ENCODE measurements at regions not wholly inside any gene's neighbourhood (a gene's known extent, or its start where the extent isn't known, plus 50 kb on each side); places are given as distances from the start of the nearest gene placed in this dataset.
A peak's percentile ranks its signal among the peaks of the same experiment; 100 is the strongest.
"Not testable (repeated sequence)": the region's sequence is repeated elsewhere in the genome, so short reads cannot be mapped to it uniquely, and the experiment has no call there.

DNA sequence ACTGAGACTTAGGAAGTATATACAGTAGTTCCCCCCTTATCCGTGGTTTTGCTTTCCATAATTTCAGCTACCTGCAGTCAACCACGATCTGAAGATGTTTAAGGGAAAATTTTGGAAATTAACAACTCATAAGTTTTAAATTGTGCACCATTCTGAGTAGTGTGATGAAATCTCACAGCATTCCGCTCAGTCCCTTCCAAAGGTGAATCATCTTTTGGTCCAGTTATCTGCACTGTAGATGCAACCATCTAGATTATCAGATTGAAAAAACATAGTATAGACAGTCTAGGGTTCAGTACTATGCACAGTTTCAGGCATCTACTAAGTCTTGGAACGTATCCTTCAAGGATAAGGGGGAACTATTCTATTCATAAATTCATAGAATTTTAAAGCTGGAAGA lies 109.0 kb downstream of the ANXA3 start:
- ATAC-seq (no peak), DNase-seq (no peak)
- intact Hi-C loops (cut with DNase I) = no loop called here

DNA sequence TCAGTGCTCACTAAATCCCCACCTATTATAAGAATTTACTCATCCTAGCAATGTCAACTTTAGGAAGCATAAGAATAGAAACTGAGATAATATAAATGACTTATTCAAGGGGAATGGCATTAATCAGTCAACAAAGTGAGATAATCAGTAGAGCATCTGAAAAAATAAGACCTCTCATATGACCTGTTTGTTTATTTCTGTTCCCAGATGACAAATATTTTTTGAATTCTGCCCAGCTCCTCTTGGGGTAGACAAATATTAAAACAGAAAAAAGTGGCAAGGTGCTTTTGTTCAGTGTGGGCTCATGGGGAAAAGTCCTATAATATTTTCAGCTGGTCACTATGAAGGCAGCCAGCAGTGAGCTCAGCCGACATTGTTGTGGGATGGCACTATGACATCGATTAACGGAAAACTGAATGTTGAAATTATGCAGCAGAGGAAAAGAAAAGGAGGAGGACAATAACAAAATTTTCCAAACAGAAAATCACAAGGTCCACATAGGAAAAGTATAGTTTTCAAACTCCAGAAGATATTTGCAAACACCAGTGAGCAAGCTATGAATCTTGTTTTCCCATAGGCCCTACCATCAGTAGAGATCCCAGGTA lies 109.6 kb downstream of the ANXA3 start:
- ATAC-seq (no peak), DNase-seq (no peak)
- intact Hi-C loops (cut with DNase I) = no loop called here

DNA sequence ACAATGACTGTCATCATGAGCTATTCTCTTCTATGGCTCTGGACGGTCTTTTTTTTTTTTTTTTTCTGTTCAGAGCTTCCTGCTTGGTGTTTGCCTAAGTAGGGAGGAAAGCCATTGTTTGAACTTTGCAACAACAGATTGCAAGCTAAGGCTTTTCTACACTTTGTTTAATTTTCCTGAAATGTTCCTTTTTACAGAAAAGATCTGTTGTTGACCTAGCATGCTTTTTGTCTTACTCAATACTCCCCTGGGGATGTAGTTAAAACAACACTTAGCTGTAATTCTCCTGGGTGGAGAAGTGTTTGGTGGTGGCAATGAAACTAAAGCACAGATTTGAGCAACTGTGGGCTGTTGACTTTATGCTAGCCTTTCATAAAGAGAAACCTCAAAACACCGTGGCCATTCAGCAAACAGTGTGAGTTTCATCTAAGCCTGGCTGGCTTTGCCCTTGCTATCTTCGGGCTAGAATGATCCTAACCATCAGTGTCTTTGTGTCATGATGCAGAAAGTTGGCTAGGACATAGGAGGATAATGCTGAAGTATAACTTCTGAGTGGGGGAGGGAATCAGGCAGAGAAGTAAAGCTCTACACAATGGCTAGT lies 110.5 kb downstream of the ANXA3 start:
- ATAC-seq (peak; percentile 57 to 58), DNase-seq (no peak)
- intact Hi-C loops (cut with DNase I) = no loop called here

DNA sequence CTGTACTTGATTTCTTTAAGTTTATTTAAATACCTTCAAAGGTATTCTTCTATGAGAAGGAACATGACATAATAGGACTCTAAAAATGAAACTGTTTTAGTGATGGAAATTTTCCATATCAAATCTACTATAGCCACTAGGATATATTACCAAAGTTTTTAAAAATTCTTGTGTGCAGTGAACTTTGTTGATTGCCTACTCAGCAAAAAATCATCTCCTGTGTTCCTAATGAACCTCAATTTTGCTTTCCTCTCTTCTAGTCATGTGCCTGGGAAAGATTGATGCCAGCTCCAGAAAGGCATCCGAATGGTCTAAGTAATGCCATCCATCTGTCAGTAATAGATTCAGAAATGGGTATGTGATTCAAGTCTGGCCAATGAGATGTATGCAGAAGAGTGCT lies 111.1 kb downstream of the ANXA3 start:
- ATAC-seq = no peak
- intact Hi-C loops (cut with DNase I) = no loop called here
- no peak for DNase-seq

DNA sequence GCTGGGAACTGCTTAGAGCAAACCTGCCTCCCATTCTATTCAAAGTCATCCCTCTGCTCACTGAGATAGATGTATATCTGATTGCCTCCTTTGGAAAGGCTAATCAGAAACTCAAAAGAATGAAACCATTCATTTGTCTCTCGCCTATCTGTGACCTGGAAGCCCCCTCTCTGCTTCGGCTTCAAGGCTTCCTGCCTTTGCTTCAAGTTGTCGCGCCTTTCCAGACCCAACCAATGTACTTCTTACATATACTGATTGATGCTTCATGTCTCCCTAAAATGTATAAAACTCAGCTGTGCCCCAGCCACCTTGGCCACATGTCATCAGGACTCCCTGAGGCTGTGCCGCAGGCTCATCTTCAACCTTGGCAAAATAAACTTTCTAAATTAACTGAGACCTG lies 111.9 kb upstream of the BMP2K start:
- intact Hi-C loops (cut with DNase I); ATAC-seq; DNase-seq: not testable (repeated sequence)

DNA sequence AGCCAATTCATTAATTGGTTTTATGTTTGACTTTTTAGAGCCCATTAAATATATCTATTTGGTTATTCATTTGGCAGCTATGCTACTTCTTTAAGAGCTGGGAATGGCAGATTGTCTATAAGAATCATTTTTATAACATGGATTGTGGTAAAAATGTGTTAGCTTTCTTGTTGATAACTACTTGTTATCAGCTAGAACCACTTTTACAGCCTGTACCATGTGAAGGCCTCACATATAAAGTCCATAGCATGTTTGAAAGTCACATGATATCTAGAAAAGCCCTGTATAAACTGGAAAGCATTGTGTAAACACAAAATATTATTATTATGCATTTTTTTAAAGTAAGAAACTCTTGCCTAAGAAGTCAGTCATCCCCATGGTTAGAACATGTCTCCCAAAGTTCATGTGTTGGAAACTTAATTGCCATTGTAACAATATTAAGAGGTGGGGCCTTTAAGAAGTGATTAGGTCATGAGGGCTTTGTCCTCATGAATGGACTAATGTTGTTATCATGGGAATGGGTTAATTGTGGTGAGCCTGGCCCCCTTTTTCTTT lies 110.9 kb upstream of the BMP2K start:
- ATAC-seq (no peak), DNase-seq (no peak)
- intact Hi-C loops (cut with DNase I) = no loop called here

DNA sequence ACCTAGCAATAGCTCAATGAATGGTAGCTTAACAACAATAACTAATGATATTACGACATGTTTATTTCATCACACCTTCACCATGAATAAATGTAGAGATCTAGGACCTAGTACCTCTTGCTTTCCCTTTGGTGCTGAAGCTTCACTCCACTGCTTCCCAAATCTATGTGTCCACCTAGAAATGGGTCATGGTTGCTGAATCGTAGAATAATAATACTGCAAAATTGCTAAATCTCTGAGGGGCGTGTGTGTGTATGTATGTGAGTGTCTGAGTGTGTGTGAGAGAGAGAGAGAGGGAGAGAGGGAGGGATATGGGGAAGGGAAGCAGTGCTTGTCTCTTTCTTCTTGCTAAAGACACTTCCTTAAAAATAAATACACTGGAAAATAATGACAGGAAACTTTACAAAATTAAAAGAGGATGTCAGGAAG lies 109.3 kb upstream of the BMP2K start:
- DNase-seq (no peak), ATAC-seq (peak in 1 of 2 donors; percentile 66)
- intact Hi-C loops (cut with DNase I) = no loop called here

DNA sequence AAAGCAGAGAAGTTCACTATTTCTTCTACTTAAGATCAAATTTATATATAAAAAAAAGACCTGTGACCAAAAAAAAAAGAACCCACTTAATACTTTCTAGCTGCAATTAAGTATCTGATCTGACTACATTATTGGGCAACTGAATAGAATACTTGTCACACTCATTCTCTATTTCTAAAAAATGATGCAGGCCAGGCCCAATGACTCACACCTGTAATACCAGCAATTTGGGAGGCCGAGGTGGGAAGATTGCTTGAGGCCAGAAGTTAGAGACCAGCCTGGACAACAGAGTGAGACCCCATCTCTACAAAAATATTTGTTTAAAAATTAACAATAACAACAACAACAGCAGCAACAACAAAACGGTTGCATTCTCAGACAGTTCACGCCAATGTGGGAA lies 108.8 kb upstream of the BMP2K start:
- peak in 1 of 2 donors; percentile 21 for ATAC-seq
- intact Hi-C loops (cut with DNase I) = no loop called here
- no peak for DNase-seq

DNA sequence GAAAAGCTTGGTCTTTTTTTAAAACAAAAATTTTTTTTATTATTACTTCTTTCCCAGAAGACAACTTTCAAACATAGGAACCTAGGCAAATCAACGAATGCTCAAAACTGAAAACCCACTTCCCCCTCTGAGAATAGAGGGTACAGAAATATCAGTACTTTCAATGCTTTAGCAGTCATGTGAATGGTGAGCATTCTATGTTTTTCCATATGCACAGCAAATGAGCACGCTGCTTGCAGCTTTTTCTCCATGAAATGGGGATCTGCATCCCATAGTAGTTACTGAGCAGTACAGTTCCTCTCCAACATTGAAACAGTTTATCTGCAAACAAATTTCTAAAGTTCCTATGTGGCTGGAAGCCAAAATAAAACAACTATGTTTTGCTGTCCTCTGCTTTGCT lies 108.4 kb upstream of the BMP2K start:
- ATAC-seq (peak in 1 of 2 donors; percentile 29), DNase-seq (no peak)
- intact Hi-C loops (cut with DNase I) = no loop called here

DNA sequence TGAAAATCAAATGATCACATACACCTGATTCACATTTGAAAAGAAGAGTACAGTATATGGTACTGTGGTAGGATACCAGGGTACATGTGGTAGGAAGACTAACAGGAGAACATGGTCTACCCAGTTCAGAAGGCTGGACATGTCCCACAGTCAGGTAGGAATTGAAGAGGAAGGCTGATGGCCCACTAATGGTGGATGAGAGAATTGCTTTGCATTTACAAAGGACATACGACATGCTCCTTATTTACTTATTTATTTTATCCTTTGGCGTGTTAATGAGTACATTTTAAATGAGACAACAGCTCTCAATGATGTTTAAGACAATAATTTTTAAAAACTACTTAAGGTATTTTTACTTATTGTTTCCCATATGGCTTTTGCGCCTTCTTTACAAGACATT lies 106.7 kb upstream of the BMP2K start:
- intact Hi-C loops (cut with DNase I) = no loop called here
- ATAC-seq = no peak

DNA sequence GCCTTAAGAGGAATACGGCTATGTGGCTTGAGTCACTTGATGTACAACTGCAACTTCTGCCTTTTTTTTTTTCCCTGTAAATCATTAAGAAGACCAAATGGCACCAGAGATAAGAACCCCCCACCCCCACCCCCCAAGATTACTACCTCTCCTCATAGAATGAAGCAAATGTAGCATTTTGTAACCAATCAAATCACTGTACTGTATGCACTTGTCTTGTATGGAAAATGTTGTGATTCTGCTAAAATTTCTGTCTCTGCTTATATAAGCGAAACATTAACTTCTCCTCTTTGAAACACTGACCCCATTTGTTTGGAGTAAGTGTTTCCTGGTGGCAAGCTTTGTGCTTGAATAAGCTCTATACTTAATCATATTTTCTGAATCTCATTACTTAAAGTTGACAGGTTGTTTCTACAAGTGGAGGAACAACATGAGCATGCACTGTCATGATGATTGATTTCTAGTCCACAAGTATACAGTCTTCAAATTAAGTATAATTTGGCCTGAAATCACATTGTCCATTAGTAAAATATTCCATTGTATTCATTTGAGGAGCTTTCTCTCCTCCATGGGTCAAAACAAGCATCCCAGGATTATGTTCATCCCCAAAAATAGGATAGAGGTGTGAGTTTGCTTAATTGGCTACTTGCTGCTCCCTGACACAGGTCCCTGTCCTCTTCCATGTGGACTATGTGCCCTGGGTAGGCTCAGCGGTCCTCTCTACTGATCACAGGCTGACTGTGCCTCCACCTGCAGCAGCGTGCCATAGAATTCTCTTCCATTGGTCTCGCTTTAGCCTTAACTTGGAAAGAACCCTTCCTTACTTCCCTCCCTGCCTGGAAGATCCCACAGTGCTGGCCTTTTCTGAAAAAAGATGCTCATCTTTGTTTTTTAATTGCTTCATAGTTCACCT lies 104.0 kb upstream of the BMP2K start:
- DNase-seq (no peak), ATAC-seq (no peak)
- intact Hi-C loops (cut with DNase I) = no loop called here

More for the DNA sequence above, 106.7 kb upstream of the BMP2K start:
- no peak for DNase-seq

DNA sequence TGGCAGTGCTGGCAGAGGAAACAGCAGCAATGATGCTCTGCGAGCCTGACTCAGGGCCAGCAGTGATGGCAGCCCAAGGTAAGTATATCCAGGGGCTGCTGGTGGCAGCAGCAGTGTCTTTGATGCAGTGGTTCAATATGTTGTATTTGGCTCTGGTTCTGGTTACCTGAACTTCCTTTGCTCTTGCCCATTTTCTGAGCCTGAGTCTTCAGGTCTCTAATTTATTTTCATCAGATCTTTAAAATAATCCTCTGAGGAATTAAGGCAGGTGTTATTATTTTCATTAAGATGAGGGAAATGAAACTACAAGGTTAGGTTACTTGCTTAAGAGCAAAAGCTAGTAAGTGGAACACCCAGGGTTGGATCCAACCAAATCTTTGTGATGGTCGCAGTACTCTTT lies 102.8 kb upstream of the BMP2K start:
- intact Hi-C loops (cut with DNase I) = no loop called here
- DNase-seq (no peak), ATAC-seq (no peak)

DNA sequence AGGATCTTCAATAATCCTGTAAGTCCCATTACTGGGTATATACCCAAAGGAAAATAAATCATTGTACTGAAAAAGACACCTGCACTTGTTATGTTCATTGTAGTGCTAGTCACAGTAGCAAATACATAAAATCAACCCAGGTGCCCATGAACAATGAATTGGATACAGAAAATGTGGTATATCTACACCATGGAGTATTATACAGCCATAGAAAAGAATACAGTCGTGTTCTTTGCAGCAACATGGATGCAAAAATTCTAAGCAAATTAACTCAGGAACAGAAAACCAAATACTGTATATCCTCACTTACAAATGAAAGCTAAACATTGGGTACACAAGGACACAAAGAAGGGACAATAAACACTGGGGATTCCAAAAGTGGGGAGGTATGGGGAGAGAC lies 100.8 kb upstream of the BMP2K start:
- no peak for ATAC-seq
- intact Hi-C loops (cut with DNase I) = no loop called here
- no peak for DNase-seq

DNA sequence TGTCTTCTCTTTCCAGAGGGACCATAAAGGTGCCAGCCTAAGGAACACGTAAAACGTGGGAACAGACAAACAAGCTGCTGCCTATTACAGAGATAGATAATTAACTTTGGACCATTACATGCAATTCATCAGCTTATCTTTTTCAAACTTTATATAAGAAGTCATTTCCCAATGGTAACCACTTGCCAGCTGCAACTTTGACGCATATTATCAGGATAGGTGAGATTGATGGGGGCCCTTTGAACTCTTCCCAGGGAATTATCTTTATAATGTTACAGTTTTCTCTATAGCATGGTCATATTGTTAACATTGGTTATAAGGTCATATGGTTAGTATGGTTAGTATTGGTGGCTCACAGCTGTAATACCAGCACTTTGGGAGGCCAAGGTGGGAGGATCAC lies 94.1 kb upstream of the BMP2K start:
- intact Hi-C loops (cut with DNase I) = no loop called here
- ATAC-seq (no peak), DNase-seq (no peak)

DNA sequence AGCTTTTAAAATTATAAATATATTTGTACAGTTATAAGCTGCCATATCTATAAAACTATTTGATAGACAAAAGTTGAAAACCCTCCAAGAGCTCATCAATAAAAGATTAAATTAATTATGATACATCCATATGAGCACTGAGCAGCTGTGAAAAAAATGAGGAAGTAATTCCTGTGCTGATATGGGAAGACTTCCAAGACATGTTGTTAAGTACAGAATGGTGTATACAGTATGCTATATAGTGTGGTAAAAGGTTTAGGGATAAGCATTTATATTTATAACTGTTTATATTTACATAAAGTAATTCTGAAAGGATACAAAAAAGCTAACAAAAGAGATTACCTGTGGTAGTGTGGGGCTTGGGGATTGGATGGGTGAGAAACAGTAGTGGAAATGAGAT lies 92.8 kb upstream of the BMP2K start:
- ATAC-seq (no peak), DNase-seq (no peak)
- intact Hi-C loops (cut with DNase I) = no loop called here

DNA sequence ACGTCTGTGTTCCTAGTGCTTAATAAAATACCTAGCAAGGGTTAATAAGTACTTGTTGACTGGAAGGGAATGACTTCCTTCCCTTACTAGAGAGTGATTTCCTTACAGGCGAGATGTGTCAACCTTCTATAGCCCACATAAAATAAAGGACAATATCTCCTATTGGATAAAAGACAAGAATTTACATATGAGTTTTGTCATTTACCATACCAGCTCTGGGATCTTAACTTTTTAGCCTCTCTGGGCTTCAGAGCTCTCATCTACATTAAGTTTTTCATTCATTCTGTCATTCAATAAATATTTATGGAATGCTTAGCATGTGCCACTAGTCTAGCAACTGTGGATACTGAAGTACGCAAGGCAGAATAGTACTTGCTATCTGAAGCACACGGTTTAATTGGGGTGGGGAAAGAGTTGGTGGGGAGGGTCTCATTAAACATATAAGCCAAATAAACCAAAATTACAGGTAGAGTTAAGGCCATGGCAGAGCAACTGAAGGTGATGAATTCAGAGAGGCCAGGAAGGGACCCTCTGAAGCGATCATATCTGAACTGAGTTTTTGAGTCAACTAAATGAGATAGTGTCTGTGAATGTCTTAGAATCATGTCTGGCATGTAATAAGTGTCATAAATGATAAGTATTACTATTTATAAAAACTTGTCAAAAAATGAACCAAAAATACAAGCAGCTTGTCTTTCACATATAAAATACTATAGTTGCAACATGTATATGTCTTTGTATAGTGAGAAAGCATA lies 91.6 kb upstream of the BMP2K start:
- DNase-seq = no peak
- ATAC-seq = peak in 1 of 2 donors; percentile 42
- intact Hi-C loops (cut with DNase I) = no loop called here

DNA sequence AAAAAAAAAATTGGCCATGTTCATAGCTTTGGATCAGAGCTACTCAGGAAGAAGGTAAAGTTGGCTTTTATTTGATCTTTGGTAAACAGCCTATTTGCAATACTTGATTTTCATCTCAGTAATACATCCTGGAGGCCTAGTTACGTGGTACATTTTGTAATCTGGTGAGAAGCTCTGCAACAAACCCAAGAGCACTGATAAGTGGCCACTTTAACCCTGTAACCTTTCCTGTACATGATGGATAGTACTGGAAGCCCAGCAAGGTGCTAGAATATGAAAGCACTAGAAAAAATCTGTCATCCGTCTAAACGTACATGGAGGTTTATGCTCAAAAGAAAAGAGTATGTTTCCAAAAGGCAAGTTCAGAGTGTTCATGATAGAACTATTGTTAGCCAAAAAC lies 88.3 kb upstream of the BMP2K start:
- intact Hi-C loops (cut with DNase I) = no loop called here
- no peak for DNase-seq
- ATAC-seq = no peak

DNA sequence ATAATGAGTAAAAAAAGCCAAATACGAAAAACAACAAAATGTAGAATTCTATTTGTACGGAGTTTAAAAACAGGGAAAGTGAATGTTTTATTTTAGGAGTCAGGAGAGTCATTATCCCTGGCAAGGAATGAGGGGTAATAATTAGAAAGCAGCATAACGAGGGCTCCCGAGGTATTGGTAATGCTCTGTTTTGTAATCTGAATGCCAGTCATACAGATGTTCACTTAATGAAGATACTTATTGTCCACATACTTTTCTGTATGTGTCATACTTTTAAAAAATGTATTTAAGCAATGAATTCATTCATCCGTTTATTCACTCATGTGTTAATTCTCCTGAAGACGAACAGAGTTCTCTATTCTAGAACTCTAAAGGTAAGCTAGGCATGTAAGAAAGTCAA lies 87.8 kb upstream of the BMP2K start:
- ATAC-seq (no peak), DNase-seq (no peak)
- intact Hi-C loops (cut with DNase I) = no loop called here

DNA sequence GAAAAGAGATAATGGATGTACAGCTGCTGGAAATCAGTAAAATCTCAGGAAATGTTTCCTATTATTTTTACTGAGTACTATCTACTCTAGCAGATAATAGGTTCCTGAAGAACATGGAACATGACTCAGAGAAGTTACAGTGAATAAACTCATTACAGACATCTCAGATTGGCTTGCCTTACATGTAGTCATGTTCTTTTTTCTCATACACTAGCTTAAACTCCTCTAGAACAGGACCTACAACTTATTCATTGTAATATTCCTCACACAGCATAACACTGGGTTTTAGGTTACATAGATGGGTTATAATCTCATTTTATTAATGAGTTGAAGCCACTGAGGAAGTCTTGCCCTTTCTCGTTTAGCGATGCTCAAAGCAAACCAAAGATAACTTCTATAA lies 86.9 kb upstream of the BMP2K start:
- DNase-seq (no peak), ATAC-seq (no peak)
- intact Hi-C loops (cut with DNase I) = no loop called here

Data from left cardiac atrium (tissue), 4 donors.